HepG2 (cell line): ENCODE measurements at regions not wholly inside any gene's neighbourhood (a gene's known extent, or its start where the extent isn't known, plus 50 kb on each side); places are given as distances from the start of the nearest gene placed in this dataset.
A peak's percentile ranks its signal among the peaks of the same experiment; 100 is the strongest.

Experiments
- ATM ChIP-seq: fragments of 450-650 bp; IDR thresholded peaks from 2 replicates; pipeline ENCODE4 v1.7.1; 2017; ENCODE audit warnings: mild to moderate bottlenecking, borderline replicate concordance
- DPF2 ChIP-seq: sonication (generic); formaldehyde crosslinking; IDR thresholded peaks from 2 replicates; pipeline ENCODE4 v1.4.0; 2020; ENCODE audit warnings: mild to moderate bottlenecking, low read depth, missing genetic modification reagents, borderline replicate concordance
- EEA1 ChIP-seq: sonication (generic); formaldehyde crosslinking; IDR thresholded peaks from 2 replicates; pipeline ENCODE4 v1.5.1; 2020; ENCODE audit warnings: mild to moderate bottlenecking, missing genetic modification reagents, borderline replicate concordance
- LCORL ChIP-seq, 2 experiments: fragments of 450-650 bp in 1 of 2; sonication (generic) in 1 of 2; formaldehyde crosslinking in 1 of 2; IDR thresholded peaks; 2 replicates each; pipeline versions ENCODE4 v1.5.0 to v1.6.1; 2017 to 2020; ENCODE audit warnings: antibody characterized with exemption in 1 of 2, missing genetic modification reagents in 1 of 2
- MEIS2 ChIP-seq: sonication (generic); formaldehyde crosslinking; IDR thresholded peaks from 2 replicates; pipeline ENCODE4 v1.9.0; 2021; ENCODE audit warnings: mild to moderate bottlenecking, missing genetic modification reagents
- MXD4 ChIP-seq: IDR thresholded peaks from 2 replicates; pipeline ENCODE4 v1.6.1; 2016; ENCODE audit warnings: mild to moderate bottlenecking, missing biosample characterization, missing genetic modification reagents
- NFKB2 ChIP-seq: sonication (generic); formaldehyde crosslinking; IDR thresholded peaks from 2 replicates; pipeline ENCODE4 v1.4.0; 2020; ENCODE audit warnings: missing genetic modification reagents, borderline replicate concordance
- NR2C2 ChIP-seq: sonication (generic); formaldehyde crosslinking; IDR thresholded peaks from 2 replicates; pipeline ENCODE4 v1.4.0; 2020; ENCODE audit warnings: missing genetic modification reagents, mild to moderate bottlenecking, moderate library complexity, borderline replicate concordance
- SRY ChIP-seq: sonication (generic); formaldehyde crosslinking; IDR thresholded peaks from 2 replicates; pipeline ENCODE4 v1.8.0; 2022; ENCODE audit warnings: mild to moderate bottlenecking, missing genetic modification reagents
- THAP9 ChIP-seq: sonication (generic); formaldehyde crosslinking; IDR thresholded peaks from 2 replicates; pipeline ENCODE4; 2020; ENCODE audit warnings: missing genetic modification reagents, mild to moderate bottlenecking, borderline replicate concordance
- ZC3H4 ChIP-seq: sonication (generic); formaldehyde crosslinking; IDR thresholded peaks from 2 replicates; pipeline ENCODE4 v1.4.0; 2020; ENCODE audit warnings: missing genetic modification reagents, borderline replicate concordance
- ZFP90 ChIP-seq: sonication (generic); formaldehyde crosslinking; IDR thresholded peaks from 2 replicates; pipeline ENCODE4 v1.8.0; 2022; ENCODE audit warnings: missing genetic modification reagents, mild to moderate bottlenecking, inconsistent platforms, borderline replicate concordance
- ZNF224 ChIP-seq: sonication (generic); formaldehyde crosslinking; IDR thresholded peaks from 2 replicates; pipeline ENCODE4 v1.5.0; 2020; ENCODE audit warnings: mild to moderate bottlenecking, missing genetic modification reagents
- ZNF414 ChIP-seq: sonication (generic); formaldehyde crosslinking; IDR thresholded peaks from 2 replicates; pipeline ENCODE4 v1.5.0; 2020; ENCODE audit warnings: missing genetic modification reagents
- ZNF484 ChIP-seq: sonication (generic); formaldehyde crosslinking; IDR thresholded peaks from 2 replicates; pipeline ENCODE4 v1.5.1; 2020; ENCODE audit warnings: mild to moderate bottlenecking, low read depth, missing genetic modification reagents, borderline replicate concordance
- ZNF530 ChIP-seq: sonication (generic); formaldehyde crosslinking; IDR thresholded peaks from 2 replicates; pipeline ENCODE4 v1.5.0; 2020; ENCODE audit warnings: low read depth, mild to moderate bottlenecking, missing genetic modification reagents
- ZNF572 ChIP-seq: sonication (generic); formaldehyde crosslinking; IDR thresholded peaks from 2 replicates; pipeline ENCODE4 v1.5.1; 2020; ENCODE audit warnings: mild to moderate bottlenecking, missing genetic modification reagents
- ZNF639 ChIP-seq: conservative IDR thresholded peaks from 2 replicates; pipeline ENCODE4 v1.6.1; 2018; ENCODE audit warnings: missing genetic modification reagents
- ZNF790 ChIP-seq: sonication (generic); formaldehyde crosslinking; IDR thresholded peaks from 2 replicates; pipeline ENCODE4 v1.8.0; 2022; ENCODE audit warnings: missing genetic modification reagents, mild to moderate bottlenecking, borderline replicate concordance
- TF ChIP-seq, protein P1 (sequence below): sonication (generic); formaldehyde crosslinking; IDR thresholded peaks from 2 replicates; pipeline ENCODE4 v1.5.0; 2020; ENCODE audit warnings: missing genetic modification reagents
- TF ChIP-seq, protein P2 (sequence below): sonication (generic); formaldehyde crosslinking; IDR thresholded peaks from 2 replicates; pipeline ENCODE4 v1.4.0; 2020; ENCODE audit warnings: missing genetic modification reagents

DNA sequence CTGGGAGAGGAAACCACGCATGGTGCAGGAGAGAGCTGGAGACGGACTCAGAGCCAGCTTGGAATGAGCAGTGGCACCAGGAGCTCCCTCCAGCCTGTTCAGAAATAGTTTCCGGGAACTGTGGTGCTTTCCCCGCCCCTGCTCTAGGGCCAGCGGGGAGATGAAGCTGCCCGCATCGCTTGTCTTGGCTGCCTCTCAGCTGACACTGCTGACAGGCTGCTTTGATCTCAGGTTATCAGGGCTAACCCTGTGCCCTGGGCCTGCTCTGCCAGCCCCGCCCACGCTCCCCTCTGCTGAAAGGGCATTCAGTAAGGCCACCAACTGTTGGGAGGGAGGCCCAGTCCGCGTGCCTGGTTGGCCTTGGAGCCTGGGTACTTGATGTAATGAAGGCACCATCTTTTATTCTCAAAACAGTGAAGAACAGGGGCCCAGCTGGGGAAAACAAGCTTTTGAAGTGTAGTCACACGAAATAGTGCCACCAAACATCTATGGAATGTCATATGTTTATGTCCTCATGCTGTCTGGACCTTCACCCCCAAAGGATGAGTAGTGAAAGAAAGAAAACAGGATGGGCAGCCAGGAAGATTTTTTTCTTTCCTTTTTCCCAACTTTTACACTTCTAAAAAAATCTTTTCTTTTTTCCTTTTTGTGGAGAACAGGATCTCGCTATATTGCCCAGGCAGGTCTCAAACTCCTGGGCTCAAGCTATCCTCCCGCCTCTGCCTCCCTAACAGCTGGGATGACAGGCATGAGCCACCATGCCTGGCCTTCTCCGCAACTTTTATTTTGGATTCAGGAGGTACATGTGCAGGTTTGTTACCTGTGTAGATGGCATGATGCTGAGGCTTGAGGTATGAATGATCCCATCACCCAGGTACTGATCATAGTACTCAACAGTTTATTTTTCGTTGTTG lies 115.9 kb upstream of the TBX3 start (continued):
- peak; percentile 97 for TF ChIP-seq ZNF414 (CRISPR knock-in tag)
- TF ChIP-seq ZFP90 (CRISPR knock-in tag), result peak; percentile 88; the same call in 1 of the 2 replicates
- peak; percentile 89 for TF ChIP-seq MXD4 (CRISPR knock-in tag)
- TF ChIP-seq EEA1 (CRISPR knock-in tag), result peak; percentile 71; the same call in 1 of the 2 replicates
- TF ChIP-seq SRY (CRISPR knock-in tag), result peak; percentile 90; the same call in 1 of the 2 replicates
- TF ChIP-seq ZNF224 (CRISPR knock-in tag), result 0 out of 2 replicates have a peak, but pooled peaks have one; percentile 75
- TF ChIP-seq MEIS2, result peak; percentile 100
- TF ChIP-seq ZC3H4 (CRISPR knock-in tag), result no peak
- no peak; the same call in 1 of the 2 replicates for TF ChIP-seq LCORL (IDR thresholded peaks at IDR 0.05)
- TF ChIP-seq LCORL (CRISPR knock-in tag; IDR thresholded peaks at IDR 0.05), result peak; percentile 93
- TF ChIP-seq ZNF484 (CRISPR knock-in tag), result no peak
- TF ChIP-seq, protein P1, sequence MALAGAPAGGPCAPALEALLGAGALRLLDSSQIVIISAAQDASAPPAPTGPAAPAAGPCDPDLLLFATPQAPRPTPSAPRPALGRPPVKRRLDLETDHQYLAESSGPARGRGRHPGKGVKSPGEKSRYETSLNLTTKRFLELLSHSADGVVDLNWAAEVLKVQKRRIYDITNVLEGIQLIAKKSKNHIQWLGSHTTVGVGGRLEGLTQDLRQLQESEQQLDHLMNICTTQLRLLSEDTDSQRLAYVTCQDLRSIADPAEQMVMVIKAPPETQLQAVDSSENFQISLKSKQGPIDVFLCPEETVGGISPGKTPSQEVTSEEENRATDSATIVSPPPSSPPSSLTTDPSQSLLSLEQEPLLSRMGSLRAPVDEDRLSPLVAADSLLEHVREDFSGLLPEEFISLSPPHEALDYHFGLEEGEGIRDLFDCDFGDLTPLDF (CRISPR knock-in tag), result no peak
- TF ChIP-seq ZNF639 (CRISPR knock-in tag), result peak; percentile 83
- peak; percentile 57; the same call in 1 of the 2 replicates for TF ChIP-seq THAP9 (CRISPR knock-in tag)
- peak; percentile 84 for TF ChIP-seq NR2C2 (CRISPR knock-in tag)
- peak; percentile 98 for TF ChIP-seq DPF2 (CRISPR knock-in tag)
- TF ChIP-seq NFKB2 (CRISPR knock-in tag), result peak; percentile 66; the same call in 1 of the 2 replicates
- TF ChIP-seq ZNF790, result peak; percentile 74; the same call in 1 of the 2 replicates
- TF ChIP-seq ZNF530 (CRISPR knock-in tag), result no peak
- TF ChIP-seq, protein P2, sequence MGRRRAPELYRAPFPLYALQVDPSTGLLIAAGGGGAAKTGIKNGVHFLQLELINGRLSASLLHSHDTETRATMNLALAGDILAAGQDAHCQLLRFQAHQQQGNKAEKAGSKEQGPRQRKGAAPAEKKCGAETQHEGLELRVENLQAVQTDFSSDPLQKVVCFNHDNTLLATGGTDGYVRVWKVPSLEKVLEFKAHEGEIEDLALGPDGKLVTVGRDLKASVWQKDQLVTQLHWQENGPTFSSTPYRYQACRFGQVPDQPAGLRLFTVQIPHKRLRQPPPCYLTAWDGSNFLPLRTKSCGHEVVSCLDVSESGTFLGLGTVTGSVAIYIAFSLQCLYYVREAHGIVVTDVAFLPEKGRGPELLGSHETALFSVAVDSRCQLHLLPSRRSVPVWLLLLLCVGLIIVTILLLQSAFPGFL (CRISPR knock-in tag), result no peak
- TF ChIP-seq ZNF572, result 0 out of 2 replicates have a peak, but pooled peaks have one; percentile 68
- no peak for TF ChIP-seq ATM
